ENCODE measurements at regions not wholly inside any gene's neighbourhood (a gene's known extent, or its start where the extent isn't known, plus 50 kb on each side); places are given as distances from the start of the nearest gene placed in this dataset.

DNA sequence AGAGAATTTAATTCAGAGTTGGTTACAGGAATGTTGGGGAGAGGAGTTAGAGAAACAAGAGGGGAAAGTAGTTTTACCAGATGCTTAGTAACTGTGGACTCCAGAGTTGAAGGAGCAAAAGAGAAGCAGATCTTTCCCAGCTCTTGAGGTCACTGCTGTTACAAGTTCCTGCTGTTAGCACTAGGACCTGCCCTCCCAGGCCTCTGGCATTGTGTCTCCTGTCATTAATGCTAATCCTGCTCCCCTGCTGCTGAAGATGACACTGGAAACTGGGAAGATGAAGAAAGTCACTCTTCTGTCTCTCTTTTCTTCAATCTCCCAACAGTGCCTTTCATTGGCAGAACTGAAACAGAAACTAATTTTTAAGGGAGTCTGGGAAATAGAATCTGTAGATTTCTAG lies 845.6 kb downstream of the ADGRL2 start:
- Histone ChIP-seq H3K9ac (ENCODE audit: low read length in 2 of 2) (no peak overlapping the region), H3K27me3 (ENCODE audit: control insufficient read depth in 1 of 2, insufficient read depth in 2 of 2, low read length in 2 of 2) (no peaks in the 10 kb centered on the region), H3K4me1 (ENCODE audit: control insufficient read depth, insufficient read depth, low read length) (no peaks in the 10 kb centered on the region), H3K4me3 (ENCODE audit: low read length in 2 of 2) (no peak overlapping the region), H3K9me3 (ENCODE audit: control insufficient read depth in 2 of 2, low read length in 2 of 2) (no peaks in the 10 kb centered on the region), H3K36me3 (ENCODE audit: control insufficient read depth in 2 of 2, insufficient read depth in 2 of 2, low read length in 2 of 2) (no peaks in the 10 kb centered on the region), H3K27ac (ENCODE audit: low read length) (no peak overlapping the region)

- H3K36me3 ChIP-seq (ENCODE audit: control insufficient read depth in 2 of 2, insufficient read depth in 2 of 2, low read length in 2 of 2), result no peaks in the 10 kb centered on the region
- no peaks in the 10 kb centered on the region for H3K27me3 ChIP-seq (ENCODE audit: control insufficient read depth in 1 of 2, insufficient read depth in 2 of 2, low read length in 2 of 2)
- H3K9ac ChIP-seq (ENCODE audit: low read length in 2 of 2), result no peak overlapping the region
- no peaks in the 10 kb centered on the region for H3K4me1 ChIP-seq (ENCODE audit: control insufficient read depth, insufficient read depth, low read length)
- H3K9me3 ChIP-seq (ENCODE audit: control insufficient read depth in 2 of 2, low read length in 2 of 2), result no peaks in the 10 kb centered on the region
- no peak overlapping the region for H3K27ac ChIP-seq (ENCODE audit: low read length)
- no peak overlapping the region for H3K4me3 ChIP-seq (ENCODE audit: low read length in 2 of 2)
These were observed 843.6 kb downstream of the ADGRL2 start for GRCh38 chr1:82644186-82644915.

GRCh38 chr1:82640352-82640751 lies 839.6 kb downstream of the ADGRL2 start:
- Histone ChIP-seq H3K27ac (ENCODE audit: low read length) (no peak overlapping the region), H3K9ac (ENCODE audit: low read length in 2 of 2) (no peak overlapping the region), H3K27me3 (ENCODE audit: control insufficient read depth in 1 of 2, insufficient read depth in 2 of 2, low read length in 2 of 2) (no peaks in the 10 kb centered on the region), H3K9me3 (ENCODE audit: control insufficient read depth in 2 of 2, low read length in 2 of 2) (no peaks in the 10 kb centered on the region), H3K4me3 (ENCODE audit: low read length in 2 of 2) (no peak overlapping the region), H3K36me3 (ENCODE audit: control insufficient read depth in 2 of 2, insufficient read depth in 2 of 2, low read length in 2 of 2) (no peaks in the 10 kb centered on the region), H3K4me1 (ENCODE audit: control insufficient read depth, insufficient read depth, low read length) (no peaks in the 10 kb centered on the region)

- Histone ChIP-seq H3K4me3 (ENCODE audit: low read length in 2 of 2) (no peak overlapping the region), H3K27me3 (ENCODE audit: control insufficient read depth in 1 of 2, insufficient read depth in 2 of 2, low read length in 2 of 2) (no peaks in the 10 kb centered on the region)
These were observed 833.5 kb downstream of the ADGRL2 start for GRCh38 chr1:82634266-82634665.

GRCh38 chr1:82632155-82632554 lies 831.4 kb downstream of the ADGRL2 start:
- no peak overlapping the region for H3K4me3 ChIP-seq (ENCODE audit: low read length in 2 of 2)
- no peaks in the 10 kb centered on the region for H3K36me3 ChIP-seq (ENCODE audit: control insufficient read depth in 2 of 2, insufficient read depth in 2 of 2, low read length in 2 of 2)
- H3K9me3 ChIP-seq (ENCODE audit: control insufficient read depth in 2 of 2, low read length in 2 of 2), result no peaks in the 10 kb centered on the region
- H3K27ac ChIP-seq (ENCODE audit: low read length), result no peak overlapping the region
- no peaks in the 10 kb centered on the region for H3K4me1 ChIP-seq (ENCODE audit: control insufficient read depth, insufficient read depth, low read length)
- no peak overlapping the region for H3K9ac ChIP-seq (ENCODE audit: low read length in 2 of 2)
- H3K27me3 ChIP-seq (ENCODE audit: control insufficient read depth in 1 of 2, insufficient read depth in 2 of 2, low read length in 2 of 2), result no peaks in the 10 kb centered on the region

More at GRCh38 chr1:82634266-82634665, 833.5 kb downstream of the ADGRL2 start:
- Histone ChIP-seq H3K9me3 (ENCODE audit: control insufficient read depth in 2 of 2, low read length in 2 of 2) (no peaks in the 10 kb centered on the region), H3K4me1 (ENCODE audit: control insufficient read depth, insufficient read depth, low read length) (no peaks in the 10 kb centered on the region), H3K27ac (ENCODE audit: low read length) (no peak overlapping the region), H3K9ac (ENCODE audit: low read length in 2 of 2) (no peak overlapping the region), H3K36me3 (ENCODE audit: control insufficient read depth in 2 of 2, insufficient read depth in 2 of 2, low read length in 2 of 2) (no peaks in the 10 kb centered on the region)

- Histone ChIP-seq H3K4me1 (ENCODE audit: control insufficient read depth, insufficient read depth, low read length) (no peaks in the 10 kb centered on the region), H3K4me3 (ENCODE audit: low read length in 2 of 2) (no peak overlapping the region), H3K9me3 (ENCODE audit: control insufficient read depth in 2 of 2, low read length in 2 of 2) (no peaks in the 10 kb centered on the region), H3K9ac (ENCODE audit: low read length in 2 of 2) (no peak overlapping the region), H3K27me3 (ENCODE audit: control insufficient read depth in 1 of 2, insufficient read depth in 2 of 2, low read length in 2 of 2) (no peaks in the 10 kb centered on the region), H3K36me3 (ENCODE audit: control insufficient read depth in 2 of 2, insufficient read depth in 2 of 2, low read length in 2 of 2) (no peaks in the 10 kb centered on the region), H3K27ac (ENCODE audit: low read length) (no peak overlapping the region)
These were observed 828.2 kb downstream of the ADGRL2 start for GRCh38 chr1:82628887-82629286.

- Histone ChIP-seq H3K36me3 (ENCODE audit: control insufficient read depth in 2 of 2, insufficient read depth in 2 of 2, low read length in 2 of 2) (no peaks in the 10 kb centered on the region), H3K9me3 (ENCODE audit: control insufficient read depth in 2 of 2, low read length in 2 of 2) (no peaks in the 10 kb centered on the region), H3K27me3 (ENCODE audit: control insufficient read depth in 1 of 2, insufficient read depth in 2 of 2, low read length in 2 of 2) (no peaks in the 10 kb centered on the region)
These were observed 824.8 kb downstream of the ADGRL2 start for GRCh38 chr1:82625537-82625936.

DNA sequence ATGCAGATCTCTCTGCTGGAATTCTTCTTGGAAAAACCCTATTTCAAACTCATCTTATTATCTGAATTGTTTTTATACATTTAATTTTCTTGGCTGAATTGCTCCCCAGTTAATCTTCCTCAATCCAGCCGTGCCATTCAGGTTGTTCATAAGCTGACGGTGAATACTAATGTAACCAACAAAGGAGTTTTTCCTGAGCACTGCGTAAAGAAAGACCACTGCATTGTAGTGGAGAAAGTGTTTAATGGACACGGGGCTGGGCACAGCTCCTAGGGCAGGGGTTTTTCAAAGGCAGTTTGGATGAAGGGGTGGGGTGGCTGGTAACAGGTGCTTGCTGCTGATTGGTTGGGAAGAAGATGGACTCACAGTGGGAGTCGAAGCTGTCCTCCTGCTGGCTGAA lies 820.3 kb downstream of the ADGRL2 start:
- Histone ChIP-seq H3K9ac (ENCODE audit: low read length in 2 of 2) (no peak overlapping the region), H3K4me3 (ENCODE audit: low read length in 2 of 2) (no peak overlapping the region), H3K36me3 (ENCODE audit: control insufficient read depth in 2 of 2, insufficient read depth in 2 of 2, low read length in 2 of 2) (no peaks in the 10 kb centered on the region), H3K27ac (ENCODE audit: low read length) (no peak overlapping the region), H3K9me3 (ENCODE audit: control insufficient read depth in 2 of 2, low read length in 2 of 2) (no peaks in the 10 kb centered on the region), H3K27me3 (ENCODE audit: control insufficient read depth in 1 of 2, insufficient read depth in 2 of 2, low read length in 2 of 2) (no peaks in the 10 kb centered on the region), H3K4me1 (ENCODE audit: control insufficient read depth, insufficient read depth, low read length) (no peaks in the 10 kb centered on the region)

More at GRCh38 chr1:82625537-82625936, 824.8 kb downstream of the ADGRL2 start:
- Histone ChIP-seq H3K4me1 (ENCODE audit: control insufficient read depth, insufficient read depth, low read length) (no peaks in the 10 kb centered on the region), H3K4me3 (ENCODE audit: low read length in 2 of 2) (no peak overlapping the region), H3K27ac (ENCODE audit: low read length) (no peak overlapping the region), H3K9ac (ENCODE audit: low read length in 2 of 2) (no peak overlapping the region)

- Histone ChIP-seq H3K4me1 (ENCODE audit: control insufficient read depth, insufficient read depth, low read length) (no peaks in the 10 kb centered on the region), H3K27me3 (ENCODE audit: control insufficient read depth in 1 of 2, insufficient read depth in 2 of 2, low read length in 2 of 2) (no peaks in the 10 kb centered on the region), H3K9ac (ENCODE audit: low read length in 2 of 2) (no peak overlapping the region), H3K36me3 (ENCODE audit: control insufficient read depth in 2 of 2, insufficient read depth in 2 of 2, low read length in 2 of 2) (no peaks in the 10 kb centered on the region), H3K9me3 (ENCODE audit: control insufficient read depth in 2 of 2, low read length in 2 of 2) (no peaks in the 10 kb centered on the region), H3K27ac (ENCODE audit: low read length) (no peak overlapping the region), H3K4me3 (ENCODE audit: low read length in 2 of 2) (no peak overlapping the region)
These were observed 813.4 kb downstream of the ADGRL2 start for GRCh38 chr1:82614090-82614489.

DNA sequence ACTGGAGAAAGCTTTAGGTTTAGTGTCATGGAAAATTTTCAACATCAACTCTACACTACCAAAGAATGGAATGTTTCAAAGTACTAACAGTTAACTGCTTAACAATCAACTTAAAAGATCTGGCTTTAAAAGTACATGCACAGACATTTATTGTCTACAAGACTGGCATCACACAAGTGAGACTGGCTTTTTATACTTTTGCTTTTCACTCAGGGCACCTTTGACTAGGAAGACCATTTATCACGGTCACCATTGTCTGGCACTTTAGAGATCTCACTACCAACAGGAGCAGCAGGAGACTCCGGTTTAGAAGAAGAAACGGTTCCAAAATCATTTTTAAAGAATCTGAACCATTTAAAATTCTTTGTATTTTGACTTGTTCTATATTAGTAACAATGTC lies 812.3 kb downstream of the ADGRL2 start:
- Histone ChIP-seq H3K36me3 (ENCODE audit: control insufficient read depth in 2 of 2, insufficient read depth in 2 of 2, low read length in 2 of 2) (no peaks in the 10 kb centered on the region), H3K4me1 (ENCODE audit: control insufficient read depth, insufficient read depth, low read length) (no peaks in the 10 kb centered on the region), H3K27me3 (ENCODE audit: control insufficient read depth in 1 of 2, insufficient read depth in 2 of 2, low read length in 2 of 2) (no peaks in the 10 kb centered on the region), H3K9ac (ENCODE audit: low read length in 2 of 2) (no peak overlapping the region), H3K27ac (ENCODE audit: low read length) (no peak overlapping the region), H3K4me3 (ENCODE audit: low read length in 2 of 2) (no peak overlapping the region), H3K9me3 (ENCODE audit: control insufficient read depth in 2 of 2, low read length in 2 of 2) (no peaks in the 10 kb centered on the region)

GRCh38 chr1:82606546-82606945 lies 805.8 kb downstream of the ADGRL2 start:
- H3K9me3 ChIP-seq (ENCODE audit: control insufficient read depth in 2 of 2, low read length in 2 of 2), result no peaks in the 10 kb centered on the region
- H3K27me3 ChIP-seq (ENCODE audit: control insufficient read depth in 1 of 2, insufficient read depth in 2 of 2, low read length in 2 of 2), result no peaks in the 10 kb centered on the region
- no peak overlapping the region for H3K4me3 ChIP-seq (ENCODE audit: low read length in 2 of 2)
- no peak overlapping the region for H3K27ac ChIP-seq (ENCODE audit: low read length)
- no peaks in the 10 kb centered on the region for H3K36me3 ChIP-seq (ENCODE audit: control insufficient read depth in 2 of 2, insufficient read depth in 2 of 2, low read length in 2 of 2)
- H3K4me1 ChIP-seq (ENCODE audit: control insufficient read depth, insufficient read depth, low read length), result no peaks in the 10 kb centered on the region
- H3K9ac ChIP-seq (ENCODE audit: low read length in 2 of 2), result no peak overlapping the region

Measured in stomach smooth muscle (tissue), 2 donors.